HG02763 (cell line): ENCODE measurements at regions not wholly inside any gene's neighbourhood (a gene's known extent, or its start where the extent isn't known, plus 50 kb on each side); places are given as distances from the start of the nearest gene placed in this dataset.
"Not testable (repeated sequence)": the region's sequence is repeated elsewhere in the genome, so short reads cannot be mapped to it uniquely, and the experiment has no call there.

Source experiments
- ATAC-seq: cut with Tn5 transposase; IDR thresholded peaks from one replicate; pipeline ENCODE4 v1.9.1; 2021; ENCODE audit warnings: mild to moderate bottlenecking, moderate library complexity; ENCODE audit not compliant: unreplicated experiment

- ATAC-seq, result no peak
Observed at GRCh38 chr14:48325486-48325885, 650.1 kb upstream of the MDGA2 start.

GRCh38 chr14:48323665-48324064 lies 648.3 kb upstream of the MDGA2 start:
- no peak for ATAC-seq

- ATAC-seq, result no peak
Observed at GRCh38 chr14:48319823-48320222, 644.4 kb upstream of the MDGA2 start.

DNA sequence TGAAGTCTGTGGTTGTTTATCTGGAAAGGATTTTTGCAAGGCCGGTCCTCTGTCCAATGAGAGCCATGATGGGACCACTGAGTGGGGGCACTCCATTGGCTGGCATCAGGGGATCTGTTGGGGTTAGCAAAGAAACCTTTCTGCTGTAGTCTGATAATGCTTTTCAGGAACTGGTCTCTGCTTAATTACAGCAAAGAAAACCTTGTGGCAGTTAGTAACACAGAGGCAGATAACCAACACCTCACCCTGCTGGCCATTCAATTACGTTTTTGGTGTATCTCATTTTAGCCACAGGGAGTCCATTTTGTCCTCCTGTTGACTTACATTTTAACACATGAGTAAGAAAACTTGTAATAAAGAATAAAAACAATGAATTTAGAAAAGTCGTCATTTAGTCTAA lies 629.3 kb upstream of the MDGA2 start:
- no peak for ATAC-seq

- ATAC-seq, result no peak
Observed at GRCh38 chr14:48289701-48290100, 614.3 kb upstream of the MDGA2 start.

DNA sequence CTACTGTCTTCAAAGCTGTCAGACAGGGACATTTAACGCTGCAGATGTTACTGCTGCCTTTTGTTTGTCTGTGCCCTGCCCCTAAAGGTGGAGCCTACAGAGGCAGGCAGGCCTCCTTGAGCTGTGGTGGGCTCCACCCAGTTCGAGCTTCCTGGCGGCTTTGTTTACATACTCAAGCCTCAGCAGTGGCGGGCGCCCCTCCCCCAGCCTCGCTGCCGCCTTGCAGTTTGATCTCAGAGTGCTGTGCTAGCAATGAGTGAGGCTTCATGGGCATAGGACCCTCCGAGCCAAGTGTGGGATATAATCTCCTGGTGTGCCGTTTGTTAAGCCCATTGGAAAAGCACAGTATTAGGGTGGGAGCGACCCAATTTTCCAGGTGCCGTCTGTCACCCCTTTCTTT lies 609.8 kb upstream of the MDGA2 start:
- ATAC-seq, result not testable (repeated sequence)

GRCh38 chr14:48275301-48275700 lies 599.9 kb upstream of the MDGA2 start:
- ATAC-seq, result no peak

DNA sequence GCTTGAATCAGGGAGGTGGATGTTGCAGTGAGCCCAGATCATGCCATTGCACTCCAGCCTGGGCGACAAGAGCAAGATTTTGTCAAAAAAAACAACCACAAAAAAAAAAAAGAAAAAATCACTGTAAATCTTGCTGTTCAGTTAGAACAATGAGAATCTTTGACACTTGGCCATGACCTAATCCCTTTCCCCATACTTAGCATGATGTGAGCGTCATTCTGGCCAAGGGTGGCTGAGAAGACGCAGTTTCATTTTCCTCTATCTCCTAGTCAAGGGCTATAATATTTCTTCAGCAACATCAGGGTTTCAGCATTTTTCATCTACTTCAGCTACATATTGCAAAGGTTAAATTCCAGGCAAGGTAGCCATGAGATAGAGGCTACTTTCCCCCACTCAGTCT lies 599.4 kb upstream of the MDGA2 start:
- no peak for ATAC-seq

DNA sequence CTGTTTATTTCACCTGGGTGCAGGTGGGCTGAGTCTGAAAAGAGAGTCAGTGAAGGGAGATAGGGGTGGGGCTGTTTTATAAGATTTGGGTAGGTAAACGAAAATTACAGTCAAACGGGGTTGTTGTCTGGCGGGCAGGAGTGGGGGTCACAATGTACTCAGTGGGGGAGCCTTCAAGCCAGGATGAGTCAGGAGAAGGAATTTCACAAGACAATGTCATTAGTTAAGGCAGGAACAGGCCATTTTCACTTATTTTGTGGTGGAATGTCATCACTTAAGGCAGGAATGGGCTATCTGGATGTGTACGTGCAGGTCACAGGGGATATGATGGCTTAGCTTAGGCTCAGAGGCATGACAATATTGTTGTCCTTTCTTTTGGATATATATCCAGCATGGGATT lies 592.5 kb upstream of the MDGA2 start:
- not testable (repeated sequence) for ATAC-seq

DNA sequence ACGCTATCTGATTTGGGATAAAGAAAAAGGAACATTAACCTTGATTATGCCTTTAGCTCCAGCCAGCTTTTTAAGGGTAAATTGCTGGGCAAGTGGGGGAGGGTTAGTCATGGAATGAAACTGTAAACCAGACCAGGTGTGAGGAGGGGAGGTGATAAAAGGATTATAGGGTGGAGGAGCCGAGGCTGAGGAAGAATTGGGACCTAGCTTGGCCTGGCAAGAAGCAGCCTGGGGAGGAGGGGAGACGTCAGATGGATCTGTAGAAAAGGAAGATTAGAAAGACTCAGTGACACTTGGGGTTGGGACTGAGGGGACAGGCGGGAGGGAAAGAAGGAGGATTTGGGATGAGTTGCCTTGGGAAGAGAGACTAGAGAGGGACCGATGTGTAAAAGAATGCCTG lies 590.8 kb upstream of the MDGA2 start:
- ATAC-seq, result not testable (repeated sequence)

GRCh38 chr14:48261436-48261835 lies 586.0 kb upstream of the MDGA2 start:
- ATAC-seq, result no peak

DNA sequence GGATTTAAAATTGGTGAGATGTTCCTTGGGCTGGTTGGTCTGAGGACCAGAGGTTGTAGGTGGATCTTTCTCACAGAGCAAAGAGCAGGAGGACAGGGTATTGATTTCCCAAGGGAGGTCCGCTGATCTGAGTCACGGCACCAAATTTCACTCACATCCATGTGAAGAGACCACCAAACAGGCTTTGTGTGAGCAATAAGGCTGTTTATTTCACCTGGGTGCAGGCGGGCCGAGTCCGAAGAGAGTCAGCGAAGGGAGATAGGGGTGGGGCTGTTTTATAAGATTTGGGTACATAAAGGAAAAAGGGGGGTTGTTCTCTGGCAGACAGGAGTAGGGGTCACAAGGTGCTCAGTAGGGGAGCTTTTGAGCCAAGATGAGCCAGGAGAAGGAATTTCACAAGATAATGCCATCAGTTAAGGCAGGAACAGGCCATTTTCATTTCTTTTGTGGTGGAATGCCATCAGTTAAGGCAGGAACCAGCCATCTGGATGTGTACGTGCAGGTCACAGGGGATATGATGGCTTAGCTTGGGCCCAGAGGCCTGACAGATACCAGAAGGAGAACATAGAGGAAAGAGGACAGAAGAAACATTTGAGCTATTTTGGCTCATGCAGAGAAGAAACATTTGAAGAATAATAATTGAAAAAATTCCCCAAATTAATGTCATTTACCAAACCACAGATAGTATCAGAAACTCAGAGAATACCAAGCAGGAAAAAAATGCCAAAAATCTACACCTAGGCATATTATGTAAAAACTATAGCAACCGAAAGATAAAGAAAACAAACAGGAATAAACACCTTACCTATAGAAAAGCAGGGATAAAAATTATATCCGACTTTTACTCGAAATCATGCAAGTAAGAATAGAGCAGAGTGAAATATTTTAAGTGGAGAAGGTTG lies 585.2 kb upstream of the MDGA2 start:
- not testable (repeated sequence) for ATAC-seq

DNA sequence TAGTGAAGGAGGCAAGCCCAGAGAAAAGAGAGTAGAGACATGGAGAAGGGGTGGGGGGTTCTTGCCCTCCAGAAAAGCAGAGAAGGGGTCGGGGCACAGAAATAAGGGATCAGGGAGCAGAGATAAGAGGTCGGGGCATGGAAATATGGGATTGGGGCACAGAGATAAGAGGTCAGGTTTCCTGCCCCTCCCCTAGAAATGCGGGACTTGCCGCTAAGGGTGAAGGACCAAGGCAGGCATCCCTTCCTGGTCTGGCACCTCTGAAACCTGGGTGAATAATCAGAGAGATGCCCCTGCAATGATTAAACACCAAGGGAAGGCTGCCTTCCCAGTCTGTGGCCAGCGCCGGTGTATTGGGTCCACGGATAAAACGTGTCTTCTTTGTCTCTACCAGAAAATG lies 584.5 kb upstream of the MDGA2 start:
- not testable (repeated sequence) for ATAC-seq

GRCh38 chr14:48259232-48259631 lies 583.8 kb upstream of the MDGA2 start:
- ATAC-seq, result not testable (repeated sequence)

- not testable (repeated sequence) for ATAC-seq
Observed at GRCh38 chr14:48258703-48259102, 583.3 kb upstream of the MDGA2 start.

DNA sequence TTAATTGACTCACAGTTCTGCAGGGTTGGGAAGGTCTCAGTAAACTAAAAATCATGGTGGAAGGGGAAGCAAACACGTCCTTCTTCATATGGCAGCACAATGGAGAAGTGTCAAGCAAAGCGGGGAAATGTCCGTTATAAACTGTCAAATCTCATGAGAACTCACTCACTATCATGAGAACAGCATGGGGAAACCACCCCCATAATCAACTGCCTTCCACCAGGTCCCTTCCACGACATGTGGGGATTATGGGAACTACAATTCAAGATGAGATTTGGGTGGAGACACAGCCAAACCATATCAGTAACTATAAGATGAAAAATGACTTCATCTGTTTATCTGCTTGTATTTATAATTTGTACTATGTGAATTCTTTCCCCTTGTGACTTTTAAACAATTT lies 577.6 kb upstream of the MDGA2 start:
- no peak for ATAC-seq

GRCh38 chr14:48251290-48251689 lies 575.9 kb upstream of the MDGA2 start:
- no peak for ATAC-seq

DNA sequence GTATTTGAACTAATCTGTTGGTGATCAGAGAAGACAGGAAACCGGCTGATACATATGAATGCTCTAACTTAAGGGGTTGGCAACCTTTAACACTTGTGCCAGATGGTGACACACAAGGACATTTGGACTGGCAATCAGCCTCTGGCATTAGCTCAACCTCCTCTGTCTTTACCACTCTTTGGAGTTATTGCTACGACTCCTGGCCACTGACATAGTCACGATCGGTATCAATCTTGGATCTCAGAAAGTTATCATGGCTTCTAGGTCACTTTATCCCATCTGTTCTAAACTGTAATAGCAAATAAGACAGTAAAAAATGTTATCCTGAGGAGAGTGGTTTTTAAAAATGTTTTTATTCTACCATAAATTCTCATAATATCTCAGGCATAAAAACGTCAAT lies 575.2 kb upstream of the MDGA2 start:
- no peak for ATAC-seq

- ATAC-seq, result no peak
Observed at GRCh38 chr14:48247977-48248376, 572.6 kb upstream of the MDGA2 start.

GRCh38 chr14:48243900-48244299 lies 568.5 kb upstream of the MDGA2 start:
- ATAC-seq, result no peak

GRCh38 chr14:48229091-48229490 lies 553.7 kb upstream of the MDGA2 start:
- ATAC-seq, result no peak

- no peak for ATAC-seq
Observed at GRCh38 chr14:48193893-48194292, 518.5 kb upstream of the MDGA2 start.

DNA sequence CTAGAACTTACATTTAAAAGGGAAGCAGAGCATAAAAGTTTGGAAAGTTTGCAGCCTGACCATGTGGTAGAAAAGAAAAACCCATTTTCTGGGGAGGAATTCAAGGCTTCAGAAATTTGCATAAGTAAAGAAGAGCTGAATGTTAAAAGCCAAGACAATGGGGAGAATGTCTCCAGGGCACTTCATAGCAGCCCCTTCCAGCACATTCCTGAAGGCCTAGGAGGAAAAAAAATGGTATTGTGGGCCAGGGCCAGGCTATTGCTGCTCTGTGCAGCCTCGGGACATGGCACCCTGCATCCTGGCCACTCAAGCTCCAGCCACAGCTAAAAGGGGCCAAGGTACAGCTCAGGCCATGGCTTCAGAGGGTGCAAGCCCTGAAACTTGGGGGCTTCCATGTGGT lies 474.2 kb upstream of the MDGA2 start:
- not testable (repeated sequence) for ATAC-seq
